Activated CD4-positive, alpha-beta T cell treated with anti-CD3 and anti-CD28 coated beads for 36 hours (primary cell): ENCODE measurements at regions not wholly inside any gene's neighbourhood (a gene's known extent, or its start where the extent isn't known, plus 50 kb on each side); places are given as distances from the start of the nearest gene placed in this dataset.
"Not testable (repeated sequence)": the region's sequence is repeated elsewhere in the genome, so short reads cannot be mapped to it uniquely, and the experiment has no call there.

ENCODE experiments used
- ATAC-seq: fragments of 200-7000 bp; cut with Tn5 transposase; one replicate; pipeline ENCODE4 v1.10.0; 2021; ENCODE audit warnings: mild to moderate bottlenecking, moderate library complexity
- CTCF ChIA-PET: fragments of 350-600 bp; sonication (Branson Sonifier 250); formaldehyde crosslinking; loops from one replicate; lab custom pipeline; 2021; ENCODE audit warnings: antibody characterized with exemption; lab: Charles Lee
- POLR2A ChIA-PET: fragments of 350-600 bp; sonication (Branson Sonifier 250); formaldehyde crosslinking; loops from one replicate; lab custom pipeline; 2021; ENCODE audit warnings: antibody characterized with exemption, inconsistent platforms; lab: Charles Lee
- DNase-seq: peaks from one replicate; pipeline ENCODE4 v3.0.0-alpha.2; 2020
- H3K27ac Mint-ChIP-seq: one replicate; pipeline ENCODE4 v1.8.0; 2021; ENCODE audit warnings: mixed read lengths
- H3K27me3 Mint-ChIP-seq: one replicate; pipeline ENCODE4 v1.8.0; 2021; ENCODE audit warnings: mixed read lengths
- H3K36me3 Mint-ChIP-seq: one replicate; pipeline ENCODE4 v1.8.0; 2021; ENCODE audit warnings: low read depth, mixed read lengths
- H3K4me1 Mint-ChIP-seq: one replicate; pipeline ENCODE4 v1.8.0; 2021; ENCODE audit warnings: mixed read lengths
- H3K4me3 Mint-ChIP-seq: one replicate; pipeline ENCODE4 v1.8.0; 2021; ENCODE audit warnings: mild to moderate bottlenecking, moderate library complexity, mixed read lengths
- H3K9me3 Mint-ChIP-seq: one replicate; pipeline ENCODE4 v1.8.0; 2021; ENCODE audit warnings: low read depth, mixed read lengths
- intact Hi-C, 2 experiments: fragments of 100-400 bp; cut with DNase I in 1 of 2; cut with micrococcal nuclease in 1 of 2; formaldehyde crosslinking; loops; one replicate each; pipeline versions ENCODE4 v1.14.2 to v1.15.1; 2022 to 2024; cut with DNase I, micrococcal nuclease

GRCh38 chr7:24629958-24630357 is 56.7 kb downstream of the PALS2 start:
- H3K4me3 Mint-ChIP-seq, ATAC-seq, POLR2A ChIA-PET: not testable (repeated sequence)

GRCh38 chr7:24630596-24630995 is 57.3 kb downstream of the PALS2 start:
- ATAC-seq: no peak
- no peak for DNase-seq
- Mint-ChIP-seq H3K4me1 (no peaks in the 10 kb centered on the region), H3K9me3 (peaks cover 6% of the 10 kb centered on the region), H3K36me3 (peaks cover 38% of the 10 kb centered on the region), H3K27me3 (no peaks in the 10 kb centered on the region), H3K4me3 (no peak overlapping the region), H3K27ac (no peak overlapping the region)
- POLR2A ChIA-PET: no interaction called here
- intact Hi-C loops: no loop called here
- CTCF ChIA-PET: interaction anchor here (1.0 kb wide), 2 partner anchors 19 to 43 kb away, joined by 3 read pairs; no protein-coding TSS in a partner anchor

More at GRCh38 chr7:24629958-24630357, 56.7 kb downstream of the PALS2 start:
- H3K36me3 Mint-ChIP-seq: peaks cover 40% of the 10 kb centered on the region
- DNase-seq, H3K27me3 Mint-ChIP-seq, H3K27ac Mint-ChIP-seq, H3K9me3 Mint-ChIP-seq, intact Hi-C loops, H3K4me1 Mint-ChIP-seq: not testable (repeated sequence)
- CTCF ChIA-PET: interaction anchor here (1.0 kb wide), 1 partner anchor 43 kb away, joined by 3 read pairs; no protein-coding TSS in a partner anchor

GRCh38 chr7:24637021-24637420 is 63.8 kb downstream of the PALS2 start:
- ATAC-seq (no peak), DNase-seq (no peak)
- no peak overlapping the region for H3K4me3 Mint-ChIP-seq
- intact Hi-C loops: no loop called here
- no peaks in the 10 kb centered on the region for H3K4me1 Mint-ChIP-seq
- no peaks in the 10 kb centered on the region for H3K27me3 Mint-ChIP-seq
- CTCF ChIA-PET: interaction anchor here (0.7 kb wide), 1 partner anchor 38 kb away, joined by 4 read pairs; no protein-coding TSS in a partner anchor
- H3K27ac Mint-ChIP-seq: no peak overlapping the region
- no peaks in the 10 kb centered on the region for H3K9me3 Mint-ChIP-seq
- POLR2A ChIA-PET: no interaction called here
- peaks cover 16% of the 10 kb centered on the region for H3K36me3 Mint-ChIP-seq

GRCh38 chr7:24637706-24638105 is 64.5 kb downstream of the PALS2 start:
- ChIA-PET CTCF (interaction anchor here (0.7 to 1.1 kb wide), 2 partner anchors 13 to 38 kb away, joined by 4 to 5 read pairs; no protein-coding TSS in a partner anchor), POLR2A (no interaction called here)
- peaks cover 21% of the 10 kb centered on the region for H3K36me3 Mint-ChIP-seq
- intact Hi-C loops: no loop called here
- DNase-seq (no peak), ATAC-seq (no peak)
- no peaks in the 10 kb centered on the region for H3K27me3 Mint-ChIP-seq
- no peaks in the 10 kb centered on the region for H3K9me3 Mint-ChIP-seq
- no peaks in the 10 kb centered on the region for H3K4me1 Mint-ChIP-seq
- no peak overlapping the region for H3K27ac Mint-ChIP-seq
- H3K4me3 Mint-ChIP-seq: no peak overlapping the region

GRCh38 chr7:24644567-24644966 is 71.3 kb downstream of the PALS2 start:
- H3K27ac Mint-ChIP-seq, intact Hi-C loops, H3K9me3 Mint-ChIP-seq, H3K27me3 Mint-ChIP-seq, H3K4me1 Mint-ChIP-seq, H3K4me3 Mint-ChIP-seq, POLR2A ChIA-PET, ATAC-seq, DNase-seq: not testable (repeated sequence)
- CTCF ChIA-PET: interaction anchor here (1.7 kb wide), 1 partner anchor 21 kb away, joined by 5 read pairs; no protein-coding TSS in a partner anchor
- peaks cover 26% of the 10 kb centered on the region for H3K36me3 Mint-ChIP-seq
